WERI-Rb-1 (cell line): ENCODE measurements at regions not wholly inside any gene's neighbourhood (a gene's known extent, or its start where the extent isn't known, plus 50 kb on each side); places are given as distances from the start of the nearest gene placed in this dataset.

Experiments used
- DNase-seq: peaks from one replicate; pipeline ENCODE4 v3.0.0-alpha.2; 2020
- H3K27ac ChIP-seq: fragments of 250-450 bp; sonication (Bioruptor Pico); 2 replicates; pipeline ENCODE4 v1.5.1; 2020; ENCODE audit warnings: mild to moderate bottlenecking, moderate library complexity
- H3K27me3 ChIP-seq: fragments of 250-450 bp; sonication (Bioruptor Pico); 2 replicates; pipeline ENCODE4 v1.5.1; 2021; ENCODE audit warnings: mild to moderate bottlenecking, low read depth, moderate library complexity; ENCODE audit not compliant: insufficient read depth, severe bottlenecking
- H3K36me3 ChIP-seq: fragments of 250-450 bp; sonication (Bioruptor Pico); 2 replicates; pipeline ENCODE4 v1.5.1; 2020; ENCODE audit warnings: mild to moderate bottlenecking, moderate library complexity
- H3K4me3 ChIP-seq: 2 replicates; pipeline ENCODE4 v1.5.1; 2011; ENCODE audit warnings: low read depth, mild to moderate bottlenecking, control low read depth, low read length
- H3K9me3 ChIP-seq: fragments of 250-450 bp; sonication (Bioruptor Pico); 2 replicates; pipeline ENCODE4 v1.5.1; 2021; ENCODE audit warnings: mild to moderate bottlenecking, moderate library complexity; ENCODE audit not compliant: severe bottlenecking
- TF ChIP-seq, protein P1 (sequence below): IDR thresholded peaks from 2 replicates; pipeline ENCODE4 v1.5.1; 2011; ENCODE audit warnings: low read depth, mild to moderate bottlenecking, control low read depth, inconsistent platforms, low read length

DNA sequence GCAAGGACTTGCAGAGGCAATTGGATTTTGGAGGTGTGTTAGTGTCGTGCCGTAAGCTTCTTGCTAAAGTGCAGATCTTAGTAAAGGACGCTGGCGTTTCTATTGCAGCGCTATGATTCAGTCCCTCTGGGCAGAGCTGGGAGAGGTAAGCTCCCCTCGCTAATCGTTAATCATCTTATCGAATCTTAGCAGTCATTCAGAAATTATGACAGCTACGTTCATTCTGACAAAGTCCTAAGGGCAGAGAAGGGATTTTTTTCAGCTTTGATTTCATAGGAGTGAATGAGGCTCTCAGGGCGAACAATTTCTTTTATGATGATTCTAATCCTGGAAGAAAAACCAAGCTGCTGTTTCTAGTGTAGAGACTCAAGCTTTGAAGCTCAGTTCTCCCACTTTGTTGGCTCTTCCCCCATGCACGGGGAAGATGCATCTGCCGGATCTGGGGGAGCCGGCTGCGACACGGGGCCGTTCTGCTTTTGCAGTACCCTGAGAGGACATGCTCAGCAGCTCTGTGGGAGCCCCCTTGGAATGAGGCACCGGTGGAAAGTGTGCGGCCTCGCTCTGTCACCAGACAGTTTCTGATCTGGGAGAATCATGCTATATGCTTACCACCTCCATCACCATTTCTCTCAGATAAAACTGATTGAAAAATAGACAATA, 79.1 kb upstream of the SLC22A23 start:
- Histone ChIP-seq H3K9me3 (peaks cover 2% of the 10 kb centered on the region), H3K36me3 (no peaks in the 10 kb centered on the region), H3K27ac (peak overlapping the region; percentile 2; the same call in 1 of the 2 replicates), H3K27me3 (no peaks in the 10 kb centered on the region), H3K4me3 (peak overlapping the region; percentile 35)
- DNase-seq = peak; percentile 69
- TF ChIP-seq, protein P1, sequence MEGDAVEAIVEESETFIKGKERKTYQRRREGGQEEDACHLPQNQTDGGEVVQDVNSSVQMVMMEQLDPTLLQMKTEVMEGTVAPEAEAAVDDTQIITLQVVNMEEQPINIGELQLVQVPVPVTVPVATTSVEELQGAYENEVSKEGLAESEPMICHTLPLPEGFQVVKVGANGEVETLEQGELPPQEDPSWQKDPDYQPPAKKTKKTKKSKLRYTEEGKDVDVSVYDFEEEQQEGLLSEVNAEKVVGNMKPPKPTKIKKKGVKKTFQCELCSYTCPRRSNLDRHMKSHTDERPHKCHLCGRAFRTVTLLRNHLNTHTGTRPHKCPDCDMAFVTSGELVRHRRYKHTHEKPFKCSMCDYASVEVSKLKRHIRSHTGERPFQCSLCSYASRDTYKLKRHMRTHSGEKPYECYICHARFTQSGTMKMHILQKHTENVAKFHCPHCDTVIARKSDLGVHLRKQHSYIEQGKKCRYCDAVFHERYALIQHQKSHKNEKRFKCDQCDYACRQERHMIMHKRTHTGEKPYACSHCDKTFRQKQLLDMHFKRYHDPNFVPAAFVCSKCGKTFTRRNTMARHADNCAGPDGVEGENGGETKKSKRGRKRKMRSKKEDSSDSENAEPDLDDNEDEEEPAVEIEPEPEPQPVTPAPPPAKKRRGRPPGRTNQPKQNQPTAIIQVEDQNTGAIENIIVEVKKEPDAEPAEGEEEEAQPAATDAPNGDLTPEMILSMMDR = no peak

DNA sequence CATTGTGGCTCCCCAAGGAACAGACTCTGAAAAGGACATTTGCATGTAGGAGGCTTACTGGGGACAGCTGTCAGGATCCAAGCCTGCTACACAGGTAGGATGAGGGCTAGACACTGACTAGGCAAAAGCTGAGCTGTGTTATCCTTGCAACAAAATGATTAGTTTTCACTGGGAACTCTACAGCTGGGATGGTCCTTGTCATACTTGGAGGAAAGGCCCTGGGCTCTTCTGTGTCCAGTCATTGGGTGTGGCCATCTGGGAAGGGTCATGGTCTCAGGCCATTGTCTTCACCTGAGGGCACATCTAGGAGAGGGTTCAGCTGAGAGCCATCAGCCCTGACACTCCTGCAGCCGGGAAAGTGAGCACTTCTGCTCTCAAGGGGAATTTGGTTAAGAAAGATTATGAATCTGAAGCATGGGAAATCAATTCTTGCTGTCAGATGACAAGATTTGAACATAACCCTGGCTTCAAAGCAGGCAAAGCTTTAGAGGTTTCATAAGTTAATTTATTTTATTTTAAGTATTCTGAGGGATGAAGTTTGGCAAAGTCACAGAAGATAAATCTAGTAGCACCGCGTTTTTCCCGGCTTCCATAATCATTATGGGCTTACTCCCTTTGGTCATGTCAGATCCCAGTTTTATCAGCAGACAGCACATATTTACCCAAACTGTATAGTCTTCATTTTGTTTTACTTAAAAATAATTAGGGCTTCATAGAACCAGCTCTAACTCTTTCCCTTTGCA, 78.4 kb upstream of the SLC22A23 start:
- no peak for DNase-seq
- no peaks in the 10 kb centered on the region for H3K27me3 ChIP-seq
- H3K9me3 ChIP-seq = peaks cover 2% of the 10 kb centered on the region
- no peaks in the 10 kb centered on the region for H3K36me3 ChIP-seq
- TF ChIP-seq, protein P1 = no peak
- H3K4me3 ChIP-seq = peak overlapping the region; percentile 35
- no peak overlapping the region for H3K27ac ChIP-seq

DNA sequence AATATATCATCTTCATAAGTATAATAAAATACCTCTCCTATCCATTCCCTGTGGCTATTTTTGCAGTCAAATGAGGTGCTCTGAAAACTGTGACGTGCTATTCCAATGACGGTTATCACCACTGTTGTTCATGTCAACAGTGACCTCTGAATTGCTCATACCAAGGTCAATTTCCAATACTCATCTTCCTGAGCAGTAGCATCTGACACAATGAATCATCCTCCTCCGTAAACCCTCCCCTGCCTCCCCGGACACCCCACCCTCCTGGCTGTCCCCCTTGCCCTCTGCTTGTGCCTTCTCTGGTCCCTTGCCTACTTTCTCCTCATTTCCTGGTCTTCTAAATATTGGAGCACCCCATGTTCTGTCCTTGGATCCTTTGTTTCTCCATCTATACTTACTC, 77.7 kb upstream of the SLC22A23 start:
- TF ChIP-seq, protein P1 = no peak
- Histone ChIP-seq H3K27me3 (no peaks in the 10 kb centered on the region), H3K9me3 (peaks cover 2% of the 10 kb centered on the region), H3K36me3 (no peaks in the 10 kb centered on the region), H3K27ac (no peak overlapping the region), H3K4me3 (no peak overlapping the region)
- no peak for DNase-seq

DNA sequence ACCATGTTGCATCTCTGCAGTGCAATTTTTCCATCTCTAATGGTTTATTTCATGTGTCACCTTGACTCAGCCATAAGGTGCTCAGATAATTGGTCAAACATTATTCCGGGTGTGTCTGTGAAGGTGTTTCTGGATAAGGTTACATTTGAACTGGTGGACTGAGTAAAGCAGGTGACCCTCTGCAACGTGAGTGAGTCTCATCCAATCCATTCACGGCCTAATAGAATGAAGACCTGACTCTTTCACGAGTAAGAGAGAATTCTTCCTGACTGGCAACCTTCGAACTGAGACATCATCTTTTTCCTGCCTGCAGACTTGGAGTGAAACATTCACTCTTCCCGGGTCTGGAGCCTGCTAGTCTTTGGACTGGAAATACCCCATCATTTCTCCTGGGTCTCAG, 77.1 kb upstream of the SLC22A23 start:
- H3K4me3 ChIP-seq = no peak overlapping the region
- H3K27ac ChIP-seq = no peak overlapping the region
- TF ChIP-seq, protein P1 = no peak
- DNase-seq = no peak
- no peaks in the 10 kb centered on the region for H3K36me3 ChIP-seq
- H3K27me3 ChIP-seq = no peaks in the 10 kb centered on the region
- peaks cover 2% of the 10 kb centered on the region for H3K9me3 ChIP-seq

DNA sequence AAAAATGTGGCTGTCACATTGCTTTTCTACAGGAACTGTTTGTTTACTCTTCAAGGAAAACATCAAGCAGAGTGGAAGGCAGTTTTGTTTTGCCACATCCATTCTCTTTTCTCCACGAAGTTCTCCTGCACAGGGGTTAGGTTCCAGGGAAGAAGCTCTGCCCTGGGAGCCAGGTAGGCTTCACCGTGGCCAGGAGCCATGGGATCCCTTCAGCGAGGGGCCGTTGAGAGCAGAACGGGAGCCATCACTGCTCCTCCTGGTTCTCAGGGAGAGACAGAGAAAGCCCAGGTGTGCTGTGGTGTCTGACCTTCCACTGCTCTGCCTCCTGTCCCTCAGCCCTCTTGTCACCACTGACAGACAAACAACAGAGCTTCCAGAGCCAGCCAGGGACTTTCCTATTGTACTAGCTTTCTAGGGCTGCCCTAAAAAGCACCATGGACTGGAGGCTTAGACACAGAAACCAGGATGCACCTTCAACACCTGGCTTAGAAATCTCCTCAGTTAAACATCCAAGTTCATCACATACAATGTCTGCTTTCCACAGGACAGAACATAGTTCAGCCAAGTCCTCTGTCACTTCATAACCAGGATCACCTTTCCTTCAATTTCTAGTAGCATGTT, 75.6 kb upstream of the SLC22A23 start:
- no peaks in the 10 kb centered on the region for H3K27me3 ChIP-seq
- no peaks in the 10 kb centered on the region for H3K36me3 ChIP-seq
- TF ChIP-seq, protein P1 = no peak
- H3K9me3 ChIP-seq = peaks cover 2% of the 10 kb centered on the region
- DNase-seq = no peak
- no peak overlapping the region for H3K27ac ChIP-seq
- no peak overlapping the region for H3K4me3 ChIP-seq
